Esophagus muscularis mucosa (tissue), 4 donors: ENCODE measurements at regions not wholly inside any gene's neighbourhood (a gene's known extent, or its start where the extent isn't known, plus 50 kb on each side); places are given as distances from the start of the nearest gene placed in this dataset.
A peak's percentile ranks its signal among the peaks of the same experiment; 100 is the strongest.

Experiments
- DNase-seq: peaks from one replicate; pipeline ENCODE4 v3.0.0-alpha.2; 2017; ENCODE audit errors: extremely low spot score
- H3K27ac ChIP-seq, 4 donors: fragments of 200-600 bp; sonication (generic); replicated peaks in 1 of 4; 1 replicate in 3 of 4; 2 replicates in 1 of 4; pipeline ENCODE4 v1.5.1; 2016 to 2019; ENCODE audit warnings: mild to moderate bottlenecking in 1 of 4
- H3K27me3 ChIP-seq, 4 donors: fragments of 200-600 bp; sonication (generic); one replicate each; pipeline versions ENCODE4 v1.5.1 to v1.6.0; 2016 to 2019
- H3K36me3 ChIP-seq, 4 donors: fragments of 200-600 bp; sonication (generic); one replicate each; pipeline ENCODE4 v1.5.1; 2016 to 2019
- H3K4me1 ChIP-seq, 4 donors: fragments of 200-600 bp; sonication (generic); one replicate each; pipeline ENCODE4 v1.5.1; 2016 to 2019
- H3K4me3 ChIP-seq, 4 donors: fragments of 200-600 bp; sonication (generic); 1 replicate in 2 of 4; 2 replicates in 2 of 4; pipeline ENCODE4 v1.5.1; 2016 to 2019; ENCODE audit warnings: mild to moderate bottlenecking in 4 of 4, moderate library complexity in 1 of 4
- H3K9me3 ChIP-seq, 4 donors: fragments of 200-600 bp; sonication (generic); 1 replicate in 3 of 4; 2 replicates in 1 of 4; pipeline ENCODE4 v1.5.1; 2016 to 2019
- CTCF ChIP-seq, 3 experiments: fragments of 200-600 bp in 2 of 3; fragments of 450-650 bp in 1 of 3; sonication (generic) in 2 of 3; IDR thresholded peaks; one replicate each; pipeline ENCODE4 v1.5.1; 2017 to 2019; ENCODE audit warnings: antibody characterized with exemption in 3 of 3, mild to moderate bottlenecking in 2 of 3, moderate library complexity in 1 of 3
- EP300 ChIP-seq: sonication (generic); formaldehyde crosslinking; IDR thresholded peaks from one replicate; pipeline ENCODE4 v1.6.1; 2017; ENCODE audit warnings: antibody characterized with exemption
- POLR2A ChIP-seq: fragments of 450-650 bp; IDR thresholded peaks from one replicate; pipeline ENCODE4 v1.6.1; 2017; ENCODE audit warnings: antibody characterized with exemption, moderate library complexity, mild to moderate bottlenecking, low read depth
- POLR2AphosphoS5 ChIP-seq, 2 donors: sonication (generic); formaldehyde crosslinking; IDR thresholded peaks; one replicate each; pipeline ENCODE4 v1.6.1; 2017; ENCODE audit warnings: antibody characterized with exemption in 2 of 2
- WGBS: methylation state at CpG from one replicate; pipeline ENCODE4 v1.1.5; 2018; 5-methylcytosine and 5-hydroxymethylcytosine counted together
- intact Hi-C: fragments of 100-400 bp; cut with DNase I; formaldehyde crosslinking; loops from one replicate; pipeline ENCODE4 v1.15.1; 2023

GRCh38 chr7:80053124-80053523 lies 81.5 kb upstream of the GNAI1 start:
- Histone ChIP-seq H3K36me3 (no peaks in the 10 kb centered on the region), H3K27me3 (no peaks in the 10 kb centered on the region), H3K27ac (no peak overlapping the region), H3K4me1 (no peaks in the 10 kb centered on the region), H3K4me3 (no peak overlapping the region), H3K9me3 (no peaks in the 10 kb centered on the region)
- 84% methylated on average over 2 of the region's 2 CpGs for WGBS
- TF ChIP-seq POLR2A = no peak
- TF ChIP-seq EP300 = no peak
- no peak for TF ChIP-seq CTCF (IDR thresholded peaks at IDR 0.05)
- no peak for TF ChIP-seq POLR2AphosphoS5 (IDR thresholded peaks at IDR 0.05)
- intact Hi-C loops = no loop called here
- DNase-seq = no peak

- Histone ChIP-seq H3K27me3 (no peaks in the 10 kb centered on the region), H3K36me3 (no peaks in the 10 kb centered on the region), H3K4me1 (no peaks in the 10 kb centered on the region), H3K4me3 (no peak overlapping the region), H3K9me3 (no peaks in the 10 kb centered on the region), H3K27ac (no peak overlapping the region)
- intact Hi-C loops = no loop called here
- 67% methylated on average over 1 of the region's 1 CpG for WGBS
- no peak for DNase-seq
- peak in 1 of 3 experiments; percentile 13 for TF ChIP-seq CTCF (IDR thresholded peaks at IDR 0.05)
- TF ChIP-seq POLR2A = no peak
These were observed 86.7 kb upstream of the GNAI1 start for GRCh38 chr7:80047856-80048459.

- Histone ChIP-seq H3K4me3 (no peak overlapping the region), H3K36me3 (no peaks in the 10 kb centered on the region), H3K4me1 (no peaks in the 10 kb centered on the region), H3K27me3 (no peaks in the 10 kb centered on the region), H3K9me3 (no peaks in the 10 kb centered on the region), H3K27ac (no peak overlapping the region)
- WGBS = 72% methylated on average over 1 of the region's 1 CpG
- DNase-seq = no peak
- intact Hi-C loops = no loop called here
- TF ChIP-seq CTCF (IDR thresholded peaks at IDR 0.05) (no peak), POLR2AphosphoS5 (IDR thresholded peaks at IDR 0.05) (no peak), POLR2A (no peak), EP300 (no peak)
These were observed 87.6 kb upstream of the GNAI1 start for GRCh38 chr7:80047032-80047431.

GRCh38 chr7:80044796-80045195 lies 89.8 kb upstream of the GNAI1 start:
- Histone ChIP-seq H3K4me3 (no peak overlapping the region), H3K27me3 (no peaks in the 10 kb centered on the region), H3K4me1 (no peaks in the 10 kb centered on the region), H3K36me3 (no peaks in the 10 kb centered on the region), H3K9me3 (no peaks in the 10 kb centered on the region), H3K27ac (no peak overlapping the region)
- WGBS = 94% methylated on average over 4 of the region's 4 CpGs
- intact Hi-C loops = no loop called here
- TF ChIP-seq EP300 = no peak
- no peak for TF ChIP-seq CTCF (IDR thresholded peaks at IDR 0.05)
- TF ChIP-seq POLR2A = no peak
- no peak for TF ChIP-seq POLR2AphosphoS5 (IDR thresholded peaks at IDR 0.05)
- no peak for DNase-seq

GRCh38 chr7:80040752-80041151 lies 93.9 kb upstream of the GNAI1 start:
- no peaks in the 10 kb centered on the region for H3K9me3 ChIP-seq
- 51% methylated on average over 3 of the region's 3 CpGs for WGBS
- H3K27me3 ChIP-seq = no peaks in the 10 kb centered on the region
- peaks cover 0 to 8% (median 0%) of the 10 kb centered on the region in 4 donors for H3K4me1 ChIP-seq
- DNase-seq = no peak
- intact Hi-C loops = no loop called here
- no peak overlapping the region for H3K4me3 ChIP-seq
- no peak overlapping the region for H3K27ac ChIP-seq
- no peak for TF ChIP-seq POLR2A
- no peak for TF ChIP-seq POLR2AphosphoS5 (IDR thresholded peaks at IDR 0.05)
- no peak for TF ChIP-seq CTCF (IDR thresholded peaks at IDR 0.05)
- no peak for TF ChIP-seq EP300
- no peaks in the 10 kb centered on the region for H3K36me3 ChIP-seq
